SK-N-MC (cell line): ENCODE measurements at regions not wholly inside any gene's neighbourhood (a gene's known extent, or its start where the extent isn't known, plus 50 kb on each side); places are given as distances from the start of the nearest gene placed in this dataset.

Experiments used
- EZH2 ChIP-seq: fragments of 200-600 bp; sonication (generic); IDR thresholded peaks from one replicate; pipeline ENCODE4 v1.6.1; 2017; ENCODE audit warnings: antibody characterized with exemption
- POLR2AphosphoS5 ChIP-seq: IDR thresholded peaks from 2 replicates; pipeline ENCODE4 v1.6.1; 2012; ENCODE audit warnings: mild to moderate bottlenecking, low read depth, low read length, borderline replicate concordance

DNA sequence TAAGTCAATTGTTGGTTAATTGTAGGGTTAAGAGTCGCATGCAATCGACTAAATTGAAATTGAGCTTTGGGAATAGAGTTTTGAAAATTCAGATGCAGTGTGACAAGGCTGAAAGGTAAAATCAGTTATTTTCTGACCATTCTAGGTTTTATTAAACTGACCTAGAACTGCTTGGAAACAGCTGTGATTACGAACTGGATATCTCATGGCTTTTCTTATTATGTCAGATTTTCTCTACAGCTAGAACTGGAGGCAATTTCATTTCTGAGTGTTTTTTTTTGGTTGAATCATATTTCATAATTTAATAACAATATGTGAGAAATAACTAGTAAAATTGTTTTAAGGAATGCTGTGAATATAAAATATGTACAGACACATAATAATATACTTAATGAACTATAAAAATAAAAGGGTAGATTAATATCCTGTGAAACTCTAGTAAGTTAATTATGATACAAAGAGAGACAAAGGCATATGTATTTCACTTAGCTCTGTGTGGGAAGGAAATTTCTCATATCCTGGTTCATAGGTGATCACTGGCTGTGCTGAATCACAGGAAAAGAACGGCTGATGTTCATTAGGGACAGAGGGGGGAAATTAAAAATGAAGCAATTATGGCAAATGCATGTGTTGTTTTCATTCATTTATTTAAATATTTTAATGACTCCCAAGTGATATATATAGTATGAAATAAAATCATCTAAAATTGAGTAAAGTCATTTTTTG, 403.2 kb downstream of the ZIC1 start:
- TF ChIP-seq POLR2AphosphoS5 (no peak), EZH2 (no peak)
